ENCODE measurements at regions not wholly inside any gene's neighbourhood (a gene's known extent, or its start where the extent isn't known, plus 50 kb on each side); places are given as distances from the start of the nearest gene placed in this dataset.

GRCh38 chr7:142412551-142413193, 154.8 kb upstream of the PRSS58 start:
- TF ChIP-seq SIN3A (IDR thresholded peaks at IDR 0.05; ENCODE audit: low read depth) (no peak), ELF1 (IDR thresholded peaks at IDR 0.05; ENCODE audit: borderline replicate concordance, low read depth) (no peak), YY1 (IDR thresholded peaks at IDR 0.05; ENCODE audit: extremely low read depth, insufficient replicate concordance, low read depth, low read length) (peak; percentile 43), EGR1 (IDR thresholded peaks at IDR 0.05; ENCODE audit: low read depth) (no peak), CBX3 (IDR thresholded peaks at IDR 0.05; ENCODE audit: low read depth) (peak; percentile 60; the same call in 1 of the 2 replicates), POLR2AphosphoS5 (IDR thresholded peaks at IDR 0.05; ENCODE audit: low read depth, low read length) (no peak), REST (IDR thresholded peaks at IDR 0.05; ENCODE audit: low read depth) (no peak), JUND (IDR thresholded peaks at IDR 0.05) (no peak), SP1 (IDR thresholded peaks at IDR 0.05; ENCODE audit: low read depth) (no peak), EZH2 (IDR thresholded peaks at IDR 0.05) (no peak), SRF (IDR thresholded peaks at IDR 0.05; ENCODE audit: low read depth) (no peak), ZBTB33 (IDR thresholded peaks at IDR 0.05; ENCODE audit: extremely low read depth, insufficient replicate concordance, low read length) (no peak), FOSL1 (IDR thresholded peaks at IDR 0.05; ENCODE audit: low read depth) (no peak), ZNF274 (IDR thresholded peaks at IDR 0.05; ENCODE audit: low read depth, low read length) (no peak), EZH2phosphoT487 (IDR thresholded peaks at IDR 0.05; ENCODE audit: borderline replicate concordance) (no peak), CEBPB (IDR thresholded peaks at IDR 0.05; ENCODE audit: low read depth) (no peak), RAD21 (IDR thresholded peaks at IDR 0.05; ENCODE audit: low read depth) (peak; percentile 55), CTCF (IDR thresholded peaks at IDR 0.05 in 2 of 3, conservative IDR thresholded peaks at IDR 0.05 in 1 of 3; ENCODE audit: borderline replicate concordance in 1 of 3, insufficient read depth in 1 of 3, low read depth in 2 of 3, low read length in 2 of 3) (peak; percentile 69 to 94 (median 89); a peak in 5 of 6 replicates), MAX (IDR thresholded peaks at IDR 0.05) (no peak), ATF3 (IDR thresholded peaks at IDR 0.05) (no peak)
- peaks cover 0 to 12% of the 10 kb centered on the region in 2 experiments; a peak in 2 of 4 replicates for H3K4me1 ChIP-seq (ENCODE audit: control insufficient read depth in 1 of 2, insufficient read depth in 2 of 2, low read length in 2 of 2)
- H3K9me3 ChIP-seq (ENCODE audit: control insufficient read depth in 1 of 2, insufficient read depth in 1 of 2, low read depth in 1 of 2, low read length in 2 of 2) = no peaks in the 10 kb centered on the region
- BruUV-seq (replicated peaks) = no TSS peak
- peak; percentile 96 for ATAC-seq
- no peaks in the 10 kb centered on the region for H3K27me3 ChIP-seq (ENCODE audit: insufficient read depth, low read length)
- no peaks in the 10 kb centered on the region for H3K36me3 ChIP-seq (ENCODE audit: control insufficient read depth in 1 of 2, insufficient read depth in 2 of 2, low read length in 2 of 2)
- H4K20me1 ChIP-seq (ENCODE audit: insufficient read depth) = no peaks in the 10 kb centered on the region
- ChIA-PET POLR2A (no interaction called here), CTCF (interaction anchor here (0.6 to 1.7 kb wide), 10 partner anchors 11 to 107 kb away, joined by 3 to 6 read pairs (median 4); no protein-coding TSS in a partner anchor), RAD21 (ENCODE audit: low non-redundant PET in 1 of 2, low total read pairs in 2 of 2, uncharacterized antibody in 2 of 2, unreplicated experiment in 2 of 2) (no interaction called here)
- no peaks in the 10 kb centered on the region for H3K9me2 ChIP-seq (ENCODE audit: insufficient read depth)
- H3K4me3 ChIP-seq (replicated peaks in 1 of 2; ENCODE audit: low read depth in 1 of 2, low read length in 2 of 2) = no peak overlapping the region
- peak overlapping the region; percentile 94 for H2AFZ ChIP-seq (ENCODE audit: low read depth, low read length, poor library complexity, severe bottlenecking)
- no peak overlapping the region for H3K9ac ChIP-seq (ENCODE audit: low read length)
- no peak overlapping the region for H3K4me2 ChIP-seq (ENCODE audit: low read length)
- H3K27ac ChIP-seq (ENCODE audit: low read depth, low read length) = no peak overlapping the region
- DNase-seq (ENCODE audit: low read depth, low spot score) = peak; percentile 69
- no peaks in the 10 kb centered on the region for H3K79me2 ChIP-seq (ENCODE audit: insufficient read depth, low read length)
- intact Hi-C loops (cut with micrococcal nuclease) = no loop called here

Measured in HCT116 (cell line).